PC-9 (cell line): ENCODE measurements at regions not wholly inside any gene's neighbourhood (a gene's known extent, or its start where the extent isn't known, plus 50 kb on each side); places are given as distances from the start of the nearest gene placed in this dataset.

Experiments
- EZH2 ChIP-seq: fragments of 200-600 bp; sonication (generic); IDR thresholded peaks from 2 replicates; pipeline ENCODE4 v1.8.0; 2017; ENCODE audit warnings: antibody characterized with exemption, low read depth
- TF ChIP-seq, protein P1 (sequence below): fragments of 200-600 bp; sonication (generic); conservative IDR thresholded peaks from 2 replicates; pipeline ENCODE4 v1.6.1; 2017; ENCODE audit warnings: mixed run types, antibody characterized with exemption, mild to moderate bottlenecking, moderate library complexity

DNA sequence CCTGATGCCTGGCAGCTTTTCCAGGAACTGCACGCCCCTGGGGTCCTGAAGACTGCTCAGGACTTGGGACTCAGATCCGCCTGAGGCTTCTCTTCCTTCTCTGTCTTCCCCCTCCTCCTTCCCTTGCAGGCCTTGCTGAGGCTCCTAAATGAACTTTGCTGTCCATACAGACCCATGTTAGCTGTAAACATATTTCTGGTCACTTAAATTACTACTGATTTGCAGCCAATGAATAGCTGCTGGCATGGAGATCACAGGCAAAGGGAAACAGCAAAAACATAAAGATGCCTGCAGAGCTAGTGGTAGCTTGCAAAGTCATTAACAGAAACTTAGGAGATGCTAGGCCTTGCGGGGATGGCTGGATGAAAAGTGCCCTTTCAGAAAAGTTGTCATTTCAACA is 261.9 kb downstream of the GADD45G start:
- TF ChIP-seq, protein P1, sequence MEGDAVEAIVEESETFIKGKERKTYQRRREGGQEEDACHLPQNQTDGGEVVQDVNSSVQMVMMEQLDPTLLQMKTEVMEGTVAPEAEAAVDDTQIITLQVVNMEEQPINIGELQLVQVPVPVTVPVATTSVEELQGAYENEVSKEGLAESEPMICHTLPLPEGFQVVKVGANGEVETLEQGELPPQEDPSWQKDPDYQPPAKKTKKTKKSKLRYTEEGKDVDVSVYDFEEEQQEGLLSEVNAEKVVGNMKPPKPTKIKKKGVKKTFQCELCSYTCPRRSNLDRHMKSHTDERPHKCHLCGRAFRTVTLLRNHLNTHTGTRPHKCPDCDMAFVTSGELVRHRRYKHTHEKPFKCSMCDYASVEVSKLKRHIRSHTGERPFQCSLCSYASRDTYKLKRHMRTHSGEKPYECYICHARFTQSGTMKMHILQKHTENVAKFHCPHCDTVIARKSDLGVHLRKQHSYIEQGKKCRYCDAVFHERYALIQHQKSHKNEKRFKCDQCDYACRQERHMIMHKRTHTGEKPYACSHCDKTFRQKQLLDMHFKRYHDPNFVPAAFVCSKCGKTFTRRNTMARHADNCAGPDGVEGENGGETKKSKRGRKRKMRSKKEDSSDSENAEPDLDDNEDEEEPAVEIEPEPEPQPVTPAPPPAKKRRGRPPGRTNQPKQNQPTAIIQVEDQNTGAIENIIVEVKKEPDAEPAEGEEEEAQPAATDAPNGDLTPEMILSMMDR: no peak
- no peak for TF ChIP-seq EZH2
